ENCODE measurements at regions not wholly inside any gene's neighbourhood (a gene's known extent, or its start where the extent isn't known, plus 50 kb on each side); places are given as distances from the start of the nearest gene placed in this dataset.
"Not testable (repeated sequence)": the region's sequence is repeated elsewhere in the genome, so short reads cannot be mapped to it uniquely, and the experiment has no call there.

DNA sequence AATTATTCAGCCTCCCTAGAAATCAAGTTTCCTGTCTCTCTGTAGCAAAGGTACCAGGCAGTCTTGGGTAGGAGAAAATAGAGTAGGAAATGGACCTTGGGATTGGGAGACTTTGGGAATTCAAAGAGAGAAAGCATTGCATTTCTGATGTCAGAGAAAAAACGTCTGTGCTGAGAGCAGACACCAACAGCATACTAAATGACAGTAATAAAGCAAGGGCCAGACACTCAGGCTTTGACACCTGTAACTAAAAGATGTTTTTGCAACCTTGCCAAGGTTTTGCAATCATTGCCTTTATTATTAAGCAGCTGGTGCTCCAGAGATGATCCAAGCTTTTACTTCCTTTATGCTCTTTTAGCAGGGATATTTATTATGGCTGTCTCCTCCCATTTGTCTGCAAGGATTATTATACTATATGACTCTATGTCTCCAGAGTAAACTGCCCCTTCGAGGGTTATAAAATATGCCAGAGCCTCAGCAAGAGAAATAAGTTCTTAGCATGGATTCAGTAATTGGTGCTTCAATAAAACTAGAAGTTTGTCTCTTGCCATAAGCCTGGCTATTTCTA, 85.2 kb upstream of the GRAMD1B start:
- Mint-ChIP-seq H3K36me3 (ENCODE audit: unreplicated experiment) (peaks cover 10% of the 10 kb centered on the region), H3K27me3 (ENCODE audit: unreplicated experiment) (peaks cover 3% of the 10 kb centered on the region)
- TF ChIP-seq, protein P1, sequence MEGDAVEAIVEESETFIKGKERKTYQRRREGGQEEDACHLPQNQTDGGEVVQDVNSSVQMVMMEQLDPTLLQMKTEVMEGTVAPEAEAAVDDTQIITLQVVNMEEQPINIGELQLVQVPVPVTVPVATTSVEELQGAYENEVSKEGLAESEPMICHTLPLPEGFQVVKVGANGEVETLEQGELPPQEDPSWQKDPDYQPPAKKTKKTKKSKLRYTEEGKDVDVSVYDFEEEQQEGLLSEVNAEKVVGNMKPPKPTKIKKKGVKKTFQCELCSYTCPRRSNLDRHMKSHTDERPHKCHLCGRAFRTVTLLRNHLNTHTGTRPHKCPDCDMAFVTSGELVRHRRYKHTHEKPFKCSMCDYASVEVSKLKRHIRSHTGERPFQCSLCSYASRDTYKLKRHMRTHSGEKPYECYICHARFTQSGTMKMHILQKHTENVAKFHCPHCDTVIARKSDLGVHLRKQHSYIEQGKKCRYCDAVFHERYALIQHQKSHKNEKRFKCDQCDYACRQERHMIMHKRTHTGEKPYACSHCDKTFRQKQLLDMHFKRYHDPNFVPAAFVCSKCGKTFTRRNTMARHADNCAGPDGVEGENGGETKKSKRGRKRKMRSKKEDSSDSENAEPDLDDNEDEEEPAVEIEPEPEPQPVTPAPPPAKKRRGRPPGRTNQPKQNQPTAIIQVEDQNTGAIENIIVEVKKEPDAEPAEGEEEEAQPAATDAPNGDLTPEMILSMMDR (IDR thresholded peaks at IDR 0.05; ENCODE audit: partially characterized antibody, unreplicated experiment), result no peak

DNA sequence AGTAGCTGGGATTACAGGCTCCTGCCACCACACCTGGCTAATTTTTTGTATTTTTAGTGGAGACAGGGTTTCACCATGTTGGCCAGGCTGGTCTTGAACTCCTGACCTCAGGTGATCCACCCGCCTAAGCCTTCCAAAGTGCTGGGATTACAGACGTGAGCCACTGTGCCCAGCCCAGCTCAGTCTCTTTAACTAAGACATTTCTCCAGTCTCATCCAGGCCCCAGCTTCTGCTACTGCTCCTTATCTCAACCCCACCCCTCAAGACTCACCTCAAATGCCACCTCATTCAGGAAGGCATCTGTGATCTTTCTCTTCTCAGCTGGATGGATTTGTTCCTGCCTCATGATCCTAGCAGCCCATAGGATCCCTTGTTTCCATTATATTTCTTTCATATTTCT, 85.9 kb upstream of the GRAMD1B start:
- H3K9me3 Mint-ChIP-seq (ENCODE audit: unreplicated experiment); DNase-seq; H3K27me3 Mint-ChIP-seq (ENCODE audit: unreplicated experiment); H3K27ac Mint-ChIP-seq (ENCODE audit: unreplicated experiment); H3K4me3 Mint-ChIP-seq (ENCODE audit: unreplicated experiment); H3K4me1 Mint-ChIP-seq (ENCODE audit: low read depth, unreplicated experiment): not testable (repeated sequence)
- peaks cover 10% of the 10 kb centered on the region for H3K36me3 Mint-ChIP-seq (ENCODE audit: unreplicated experiment)

More for the DNA sequence above, 85.2 kb upstream of the GRAMD1B start:
- Mint-ChIP-seq H3K9me3 (ENCODE audit: unreplicated experiment) (peaks cover 2% of the 10 kb centered on the region), H3K4me1 (ENCODE audit: low read depth, unreplicated experiment) (peaks cover 5% of the 10 kb centered on the region), H3K27ac (ENCODE audit: unreplicated experiment) (no peak overlapping the region), H3K4me3 (ENCODE audit: unreplicated experiment) (no peak overlapping the region)
- no peak for DNase-seq

DNA sequence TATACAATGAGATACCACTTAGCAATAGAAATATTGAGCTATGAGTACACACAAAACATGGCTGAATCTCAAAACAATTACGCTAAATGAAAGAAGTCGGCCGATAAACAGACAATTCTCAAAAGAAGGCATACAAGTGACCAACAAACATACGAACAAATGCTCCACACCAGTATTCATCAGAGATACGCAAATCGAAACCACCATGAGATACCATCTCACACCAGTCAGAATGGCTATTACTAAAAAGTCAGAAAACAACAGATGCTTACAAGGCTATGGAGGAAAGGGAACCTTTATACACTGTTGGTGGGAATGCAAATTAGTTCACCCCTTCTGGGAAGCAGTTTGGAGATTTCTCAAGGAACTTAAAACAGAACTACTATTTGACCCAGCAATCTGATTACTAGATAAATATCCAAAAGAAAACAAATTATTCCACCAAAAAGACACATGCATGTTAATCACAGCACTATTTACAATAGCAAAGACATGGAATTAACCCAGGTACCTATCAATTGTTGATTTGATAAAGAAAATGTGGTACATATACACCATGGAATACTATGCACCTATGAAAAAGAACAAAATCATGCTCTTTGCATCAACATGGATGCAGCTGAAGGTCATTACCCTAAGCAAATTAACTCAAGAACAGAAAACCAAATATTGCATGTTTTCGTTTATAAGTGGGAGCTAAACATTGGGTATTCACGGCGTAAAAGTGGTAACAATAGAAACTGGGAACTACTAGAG, 90.9 kb upstream of the GRAMD1B start:
- H3K27ac Mint-ChIP-seq (ENCODE audit: unreplicated experiment), result no peak overlapping the region
- no peaks in the 10 kb centered on the region for H3K4me1 Mint-ChIP-seq (ENCODE audit: low read depth, unreplicated experiment)
- no peak overlapping the region for H3K4me3 Mint-ChIP-seq (ENCODE audit: unreplicated experiment)
- TF ChIP-seq, protein P1 (IDR thresholded peaks at IDR 0.05; ENCODE audit: partially characterized antibody, unreplicated experiment), result no peak
- peaks cover 8% of the 10 kb centered on the region for H3K36me3 Mint-ChIP-seq (ENCODE audit: unreplicated experiment)
- peaks cover 2% of the 10 kb centered on the region for H3K27me3 Mint-ChIP-seq (ENCODE audit: unreplicated experiment)
- no peak for DNase-seq
- H3K9me3 Mint-ChIP-seq (ENCODE audit: unreplicated experiment), result peaks cover 3% of the 10 kb centered on the region

DNA sequence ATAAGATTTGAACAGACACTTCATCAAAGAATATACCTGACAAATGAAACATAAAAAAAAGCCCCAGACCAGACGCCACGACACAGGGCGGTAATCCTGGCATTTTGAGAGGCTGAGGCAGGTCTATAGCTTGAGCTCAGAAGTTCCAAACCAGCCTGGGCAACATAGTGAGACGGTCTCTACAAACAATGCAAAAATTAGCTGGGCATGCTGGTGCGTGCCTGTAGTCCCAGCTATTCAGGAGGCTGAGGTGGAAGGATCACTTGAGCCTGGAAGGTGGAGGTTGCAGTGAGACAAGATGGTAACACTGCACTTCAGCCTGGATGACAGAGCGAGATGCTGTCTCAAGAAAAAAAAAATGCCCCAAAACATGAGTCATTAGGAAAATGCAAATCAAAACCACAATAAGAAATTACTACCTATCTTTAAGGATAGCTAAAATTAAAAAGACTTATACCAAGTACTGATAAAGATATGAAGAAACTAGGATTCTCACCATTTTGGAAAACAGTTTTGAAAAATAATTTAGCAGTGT, 91.7 kb upstream of the GRAMD1B start:
- TF ChIP-seq, protein P1 (IDR thresholded peaks at IDR 0.05; ENCODE audit: partially characterized antibody, unreplicated experiment), result no peak
- Mint-ChIP-seq H3K27me3 (ENCODE audit: unreplicated experiment) (peaks cover 2% of the 10 kb centered on the region), H3K4me3 (ENCODE audit: unreplicated experiment) (no peak overlapping the region), H3K36me3 (ENCODE audit: unreplicated experiment) (peaks cover 8% of the 10 kb centered on the region), H3K27ac (ENCODE audit: unreplicated experiment) (no peak overlapping the region), H3K9me3 (ENCODE audit: unreplicated experiment) (peaks cover 3% of the 10 kb centered on the region), H3K4me1 (ENCODE audit: low read depth, unreplicated experiment) (no peaks in the 10 kb centered on the region)
- no peak for DNase-seq

DNA sequence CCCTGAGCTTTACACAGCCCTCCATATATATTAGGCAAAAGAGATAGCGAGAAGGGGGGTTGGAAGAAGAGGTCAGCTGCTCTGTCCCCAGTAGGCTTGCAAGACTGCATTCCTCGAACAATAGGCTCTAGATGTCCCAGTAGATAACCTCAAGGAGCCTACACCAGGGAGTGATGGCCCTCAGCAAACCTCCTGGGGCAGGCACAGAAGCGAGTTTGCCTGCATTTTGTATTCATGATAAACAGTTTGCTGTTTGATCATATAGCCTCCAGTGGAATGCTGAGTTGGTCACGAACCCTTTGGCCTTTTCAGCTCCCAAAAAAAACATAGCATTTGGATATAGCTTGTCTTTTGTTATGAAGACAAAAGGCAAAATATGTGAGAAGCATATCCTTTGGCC, 95.1 kb upstream of the GRAMD1B start:
- peaks cover 2% of the 10 kb centered on the region for H3K27me3 Mint-ChIP-seq (ENCODE audit: unreplicated experiment)
- peaks cover 7% of the 10 kb centered on the region for H3K4me1 Mint-ChIP-seq (ENCODE audit: low read depth, unreplicated experiment)
- peaks cover 3% of the 10 kb centered on the region for H3K9me3 Mint-ChIP-seq (ENCODE audit: unreplicated experiment)
- H3K27ac Mint-ChIP-seq (ENCODE audit: unreplicated experiment), result no peak overlapping the region
- no peak overlapping the region for H3K4me3 Mint-ChIP-seq (ENCODE audit: unreplicated experiment)
- peaks cover 8% of the 10 kb centered on the region for H3K36me3 Mint-ChIP-seq (ENCODE audit: unreplicated experiment)
- TF ChIP-seq, protein P1 (IDR thresholded peaks at IDR 0.05; ENCODE audit: partially characterized antibody, unreplicated experiment), result no peak
- no peak for DNase-seq

DNA sequence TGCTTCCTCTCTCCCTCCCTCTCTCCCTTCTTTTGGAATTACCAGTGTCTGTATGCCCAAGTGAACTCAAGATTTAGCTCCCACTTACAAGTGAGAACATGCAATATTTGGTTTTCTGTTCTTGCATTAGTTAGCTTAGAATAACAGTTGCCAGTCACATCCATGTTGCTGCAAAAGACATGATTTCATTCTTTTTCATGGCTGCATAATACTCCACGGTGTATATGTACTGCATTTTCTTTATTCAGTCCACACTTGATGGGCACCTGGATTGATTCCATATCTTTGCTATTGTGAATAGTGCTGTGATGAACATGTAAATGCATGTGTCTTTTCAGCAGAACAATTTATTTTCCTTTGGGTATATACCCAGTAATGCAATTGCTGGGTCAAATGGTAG, 97.5 kb upstream of the GRAMD1B start:
- not testable (repeated sequence) for H3K4me3 Mint-ChIP-seq (ENCODE audit: unreplicated experiment); H3K4me1 Mint-ChIP-seq (ENCODE audit: low read depth, unreplicated experiment); H3K27me3 Mint-ChIP-seq (ENCODE audit: unreplicated experiment); H3K36me3 Mint-ChIP-seq (ENCODE audit: unreplicated experiment); H3K27ac Mint-ChIP-seq (ENCODE audit: unreplicated experiment); H3K9me3 Mint-ChIP-seq (ENCODE audit: unreplicated experiment); DNase-seq
